Hematopoietic multipotent progenitor cell treated with erythropoietin and hydrocortisone succinate and interleukin-3 and kit ligand, for 17 days (in vitro differentiated cells): ENCODE measurements at regions not wholly inside any gene's neighbourhood (a gene's known extent, or its start where the extent isn't known, plus 50 kb on each side); places are given as distances from the start of the nearest gene placed in this dataset.
"Not testable (repeated sequence)": the region's sequence is repeated elsewhere in the genome, so short reads cannot be mapped to it uniquely, and the experiment has no call there.

Experiments used
- DNase-seq: peaks from one replicate; pipeline ENCODE4 v3.0.0-alpha.2; 2015; ENCODE audit warnings: low spot score

DNA sequence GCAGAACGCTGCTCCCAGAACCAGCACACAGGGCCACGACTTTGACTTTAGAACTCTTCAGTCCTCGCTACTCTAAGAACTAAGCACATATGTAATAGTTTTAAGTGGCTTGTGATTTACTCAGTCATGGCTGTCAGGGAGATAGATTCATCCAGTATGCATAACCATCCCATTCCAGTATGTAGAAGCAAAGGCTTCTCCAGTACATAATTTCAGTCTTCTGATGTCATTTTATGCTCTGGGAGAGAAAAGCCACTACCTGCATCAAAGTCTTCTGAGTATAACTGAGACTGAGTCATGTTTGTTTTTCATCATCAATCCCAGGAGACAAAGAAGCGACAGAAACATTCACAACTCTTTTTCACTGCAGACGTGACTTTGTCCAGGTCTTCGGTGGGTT lies 885.7 kb downstream of the PLA2G4A start:
- DNase-seq: no peak

DNA sequence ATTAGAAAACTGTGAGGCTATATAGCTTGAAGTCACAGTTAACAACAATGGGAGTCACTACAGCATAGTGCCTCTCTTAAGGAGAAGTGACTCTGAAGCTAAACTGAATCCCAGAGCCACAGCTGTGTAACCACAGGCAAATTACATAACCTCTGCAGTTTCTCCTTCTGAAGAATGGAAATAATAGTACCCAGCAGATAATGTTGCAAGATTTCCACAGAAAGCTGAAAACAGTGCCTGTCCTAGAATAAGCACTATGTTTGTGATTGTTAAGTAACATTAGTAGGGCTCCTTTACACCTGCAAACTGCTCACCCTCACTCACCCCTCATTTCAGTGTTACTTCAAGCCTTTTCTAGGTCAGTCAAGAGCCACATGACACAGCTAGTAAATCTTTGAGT lies 886.7 kb downstream of the PLA2G4A start:
- no peak for DNase-seq

DNA sequence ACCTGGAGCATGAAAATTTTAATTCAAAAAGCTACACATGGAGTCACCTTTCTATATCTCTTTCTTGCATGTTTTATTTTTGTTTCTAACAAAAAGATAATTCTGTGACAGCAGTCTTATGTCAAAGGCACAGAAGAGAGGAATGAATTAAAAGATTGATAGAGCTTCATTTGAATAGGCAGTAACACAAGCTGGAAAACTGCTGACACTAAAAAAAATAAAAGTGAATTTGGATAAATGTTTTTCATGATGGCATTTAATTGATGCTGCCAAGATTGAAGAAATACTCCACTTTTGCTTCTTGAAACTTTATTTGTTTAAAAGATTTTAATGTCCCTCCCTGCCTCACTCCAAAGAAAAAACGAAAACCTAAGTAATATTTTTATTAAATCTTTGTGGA lies 887.4 kb downstream of the PLA2G4A start:
- DNase-seq: no peak

DNA sequence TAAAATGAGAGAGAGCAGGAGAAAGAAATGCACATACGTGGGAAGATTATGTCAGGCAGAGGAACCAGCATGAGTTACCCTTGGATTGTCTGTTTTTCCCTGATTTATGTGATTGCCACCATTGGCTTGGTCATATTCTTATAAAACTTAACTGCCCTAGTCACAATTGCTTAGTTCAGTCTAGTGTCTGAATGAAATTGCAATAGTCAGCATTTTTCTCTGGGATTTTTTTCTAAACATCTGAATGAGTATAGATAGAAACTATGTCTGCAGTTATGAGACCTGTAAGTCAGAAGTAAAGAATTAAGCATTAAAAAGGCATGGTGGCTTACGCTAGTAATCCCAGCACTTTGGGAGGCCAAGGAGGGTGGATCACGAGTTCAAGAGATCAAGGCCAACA lies 889.8 kb downstream of the PLA2G4A start:
- DNase-seq: no peak

GRCh38 chr1:187721216-187721615 lies 892.5 kb downstream of the PLA2G4A start:
- no peak for DNase-seq

- DNase-seq: no peak
Measured at GRCh38 chr1:187725216-187725615, 896.5 kb downstream of the PLA2G4A start.

DNA sequence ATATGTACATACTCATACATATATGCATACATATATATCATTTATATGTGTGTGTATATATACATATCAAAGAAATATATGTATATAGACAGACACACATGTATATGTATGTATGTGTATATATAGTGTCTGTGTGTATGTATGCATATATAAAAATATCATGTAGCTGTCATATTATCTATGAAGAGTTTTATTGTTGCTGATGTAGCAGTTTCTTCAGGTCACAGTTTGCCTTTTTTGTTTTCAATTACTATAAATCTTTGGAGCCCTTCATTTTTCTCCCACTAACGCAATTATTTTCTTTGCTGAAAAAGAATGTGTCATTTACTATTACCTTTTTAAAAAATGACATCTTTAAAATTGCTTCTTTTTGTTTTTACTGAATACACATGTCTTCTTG lies 904.5 kb downstream of the PLA2G4A start:
- no peak for DNase-seq

GRCh38 chr1:187734427-187734826 lies 905.7 kb downstream of the PLA2G4A start:
- DNase-seq: no peak

- DNase-seq: no peak
Measured at GRCh38 chr1:187744665-187745064, 915.9 kb downstream of the PLA2G4A start.

DNA sequence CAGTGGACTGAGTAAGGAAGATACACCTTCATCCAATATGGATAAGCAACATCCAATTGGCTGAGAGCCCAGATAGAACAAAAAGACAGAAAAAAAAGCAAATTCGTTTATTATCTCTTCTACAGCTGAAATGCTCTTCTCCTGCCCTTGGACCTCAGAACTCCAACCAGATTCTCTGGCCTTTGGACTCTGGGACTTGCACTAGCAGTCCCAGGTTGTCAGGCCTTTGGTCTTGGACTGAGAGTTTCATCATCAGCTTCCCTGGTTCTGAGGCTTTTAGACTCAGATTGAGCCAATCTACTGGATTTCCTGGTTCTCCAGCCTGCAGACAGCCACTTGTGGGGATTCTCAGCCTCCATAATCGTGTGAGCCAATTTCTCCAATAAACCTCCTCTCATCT lies 926.8 kb downstream of the PLA2G4A start:
- DNase-seq: no peak

DNA sequence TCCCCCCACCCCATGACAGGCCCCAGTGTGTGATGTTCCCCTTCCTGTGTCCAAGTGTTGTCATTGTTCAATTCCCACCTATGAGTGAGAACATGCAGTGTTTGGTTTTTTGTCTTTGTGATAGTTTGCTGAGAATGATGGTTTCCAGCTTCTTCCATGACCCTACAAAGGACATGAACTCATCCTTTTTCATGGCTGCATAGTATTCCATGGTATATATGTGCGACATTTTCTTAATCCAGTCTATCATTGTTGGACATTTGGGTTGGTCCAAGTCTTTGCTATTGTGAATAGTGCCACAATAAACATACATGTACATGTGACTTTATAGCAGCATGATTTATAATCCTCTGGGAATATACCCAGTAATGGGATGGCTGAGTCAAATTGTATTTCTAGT lies 927.9 kb downstream of the PLA2G4A start:
- DNase-seq: not testable (repeated sequence)

DNA sequence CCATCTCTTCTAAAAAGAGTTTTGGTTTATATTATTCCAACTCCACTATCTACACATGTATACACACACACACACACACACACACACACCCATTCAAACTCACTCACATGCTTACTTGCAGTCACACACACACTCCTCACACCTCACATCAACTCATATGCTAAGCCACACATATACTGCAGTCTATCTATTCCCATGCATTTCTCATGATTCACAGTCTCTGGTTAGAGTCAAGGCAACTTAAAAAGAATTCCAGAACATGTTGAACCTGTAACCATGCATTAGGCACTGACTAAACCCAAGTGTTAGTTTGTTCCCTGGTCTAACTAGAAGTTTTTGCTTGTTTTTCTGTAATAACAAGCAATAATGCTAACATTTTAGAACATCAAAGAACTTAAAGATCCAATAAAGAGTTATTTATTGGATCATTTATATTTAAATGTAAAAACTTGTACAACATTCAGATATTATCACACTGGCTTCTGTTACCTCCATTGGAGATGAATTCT lies 931.1 kb downstream of the PLA2G4A start:
- no peak for DNase-seq

- no peak for DNase-seq
Measured at GRCh38 chr1:187762118-187762517, 933.4 kb downstream of the PLA2G4A start.

DNA sequence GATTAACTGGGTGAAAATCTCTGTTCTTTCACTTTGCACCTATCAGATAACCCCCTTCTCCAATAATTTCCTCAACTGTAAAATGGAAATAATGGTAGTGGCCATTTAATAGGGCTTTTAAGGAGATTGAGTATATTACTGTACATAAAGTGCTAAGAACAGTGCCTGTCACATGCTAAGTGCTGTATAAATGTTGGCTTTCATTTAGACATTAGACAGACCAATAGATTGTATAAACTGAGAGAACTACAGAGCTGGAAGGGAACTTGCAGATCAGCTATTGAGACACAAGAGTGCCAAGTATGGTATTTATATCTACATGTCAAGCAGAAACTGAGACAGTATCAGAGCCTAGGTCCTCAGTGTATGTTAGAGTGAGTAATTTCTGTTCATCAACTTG lies 934.7 kb downstream of the PLA2G4A start:
- no peak for DNase-seq

- no peak for DNase-seq
Measured at GRCh38 chr1:187763976-187764375, 935.2 kb downstream of the PLA2G4A start.

GRCh38 chr1:187771396-187771795 lies 942.6 kb downstream of the PLA2G4A start:
- no peak for DNase-seq

GRCh38 chr1:187773168-187773567 lies 944.4 kb downstream of the PLA2G4A start:
- DNase-seq: no peak

GRCh38 chr1:187787736-187788135 lies 959.0 kb downstream of the PLA2G4A start:
- DNase-seq: no peak

DNA sequence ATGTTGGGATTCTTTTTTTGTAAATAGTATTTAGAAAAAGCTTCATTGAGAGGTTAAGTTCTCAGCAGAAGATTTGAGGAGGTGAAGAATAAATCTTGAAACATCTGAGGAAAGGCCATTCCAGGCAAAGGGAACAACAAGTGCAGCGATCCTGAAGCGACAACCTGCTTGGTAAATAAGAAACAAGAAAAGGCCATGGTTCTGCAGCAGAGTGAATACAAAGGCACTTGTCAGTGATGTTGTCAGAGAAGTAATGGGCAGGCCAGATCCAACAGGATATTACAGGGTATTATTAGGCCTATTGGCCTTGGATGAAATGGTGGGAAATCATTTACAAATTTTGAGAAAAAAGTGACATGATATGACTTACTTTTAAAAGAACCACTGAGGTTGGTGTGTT lies 960.0 kb downstream of the PLA2G4A start:
- no peak for DNase-seq

- no peak for DNase-seq
Measured at GRCh38 chr1:187790724-187791123, 962.0 kb downstream of the PLA2G4A start.

DNA sequence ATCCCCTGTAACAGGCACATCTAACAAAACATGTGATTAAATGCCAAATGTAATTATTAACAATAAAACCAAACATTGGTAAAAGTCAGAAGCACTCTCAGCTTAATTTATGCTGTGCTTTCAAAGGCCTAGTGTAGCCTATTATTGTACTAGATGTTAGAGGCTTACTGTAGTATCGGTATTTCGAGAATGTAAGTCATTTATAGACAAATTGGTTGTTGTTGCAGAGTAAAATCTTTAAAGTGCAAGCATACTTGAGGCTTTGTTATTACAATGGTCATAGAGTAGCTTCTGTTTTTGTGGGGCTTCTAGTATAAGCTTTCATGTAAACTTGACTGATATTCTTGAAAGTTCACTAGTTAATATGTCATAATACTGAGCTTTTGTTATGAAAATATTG lies 965.8 kb downstream of the PLA2G4A start:
- DNase-seq: no peak

DNA sequence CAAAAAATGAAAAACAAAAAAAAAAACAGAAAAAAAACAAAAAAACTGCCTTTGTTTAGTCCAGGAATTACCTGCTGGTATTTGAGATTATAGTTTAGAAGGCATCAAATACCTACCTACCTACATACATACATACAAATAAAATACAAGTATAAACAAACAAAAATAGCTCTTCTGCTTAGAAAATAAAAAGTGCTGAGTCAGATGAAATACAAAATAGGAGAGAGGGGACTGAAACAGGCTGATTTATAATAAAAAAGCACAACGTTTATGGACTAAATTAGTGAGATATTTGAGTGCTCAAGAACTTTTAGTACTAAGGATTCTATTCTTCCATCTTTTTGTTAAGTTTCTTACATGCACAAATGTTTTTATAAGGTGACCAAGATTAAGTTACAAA lies 980.8 kb downstream of the PLA2G4A start:
- no peak for DNase-seq

- DNase-seq: no peak
Measured at GRCh38 chr1:187816646-187817045, 987.9 kb downstream of the PLA2G4A start.

DNA sequence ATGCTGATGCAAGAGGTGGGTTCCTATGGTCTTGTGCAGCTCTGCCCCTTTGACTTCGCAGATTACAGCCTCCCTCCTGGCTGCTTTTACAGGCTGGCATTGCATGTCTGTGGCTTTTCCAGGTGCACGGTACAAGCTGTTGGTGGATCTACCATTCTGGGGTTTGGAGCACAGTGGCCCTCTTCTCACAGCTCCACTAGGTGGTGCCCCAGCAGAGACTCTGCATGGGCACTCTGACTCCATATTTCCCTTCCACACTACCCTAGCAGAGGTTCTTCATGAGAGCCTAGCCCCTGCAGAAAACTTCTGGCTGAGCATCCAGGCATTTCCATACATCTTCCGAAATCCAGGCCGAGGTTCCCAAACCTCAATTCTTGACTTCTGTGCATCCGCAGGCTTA lies 989.0 kb downstream of the PLA2G4A start:
- DNase-seq: no peak

GRCh38 chr1:187819086-187819485 lies 990.3 kb downstream of the PLA2G4A start:
- DNase-seq: no peak
